Lower lobe of right lung (tissue), 2 donors: ENCODE measurements at regions not wholly inside any gene's neighbourhood (a gene's known extent, or its start where the extent isn't known, plus 50 kb on each side); places are given as distances from the start of the nearest gene placed in this dataset.
A peak's percentile ranks its signal among the peaks of the same experiment; 100 is the strongest.

Experiments
- ATAC-seq, 2 donors: fragments of 200-7000 bp; cut with Tn5 transposase; one replicate each; pipeline ENCODE4 v1.9.1; 2020 to 2022; ENCODE audit warnings: mild to moderate bottlenecking in 2 of 2, moderate library complexity in 2 of 2
- DNase-seq: peaks from one replicate; pipeline ENCODE4 v3.0.0-alpha.2; 2020
- H3K27ac ChIP-seq: fragments of 200-600 bp; one replicate; pipeline ENCODE4 v1.8.0; 2022
- H3K27me3 ChIP-seq: fragments of 200-600 bp; one replicate; pipeline ENCODE4 v1.8.0; 2022; ENCODE audit warnings: low read depth
- H3K36me3 ChIP-seq: fragments of 200-600 bp; one replicate; pipeline ENCODE4 v1.8.0; 2022; ENCODE audit warnings: mild to moderate bottlenecking
- H3K4me1 ChIP-seq: fragments of 200-600 bp; one replicate; pipeline ENCODE4 v1.8.0; 2022
- H3K4me3 ChIP-seq: fragments of 200-600 bp; one replicate; pipeline ENCODE4 v1.8.0; 2022; ENCODE audit warnings: mild to moderate bottlenecking
- H3K9me3 ChIP-seq: fragments of 200-600 bp; one replicate; pipeline ENCODE4 v1.8.0; 2022
- intact Hi-C: fragments of 100-400 bp; cut with DNase I; formaldehyde crosslinking; loops from one replicate; pipeline ENCODE4 v1.11.0; 2022
- TF ChIP-seq, protein P1 (sequence below): fragments of 200-600 bp; IDR thresholded peaks from one replicate; pipeline ENCODE4 v1.8.0; 2022; ENCODE audit warnings: antibody characterized with exemption, mild to moderate bottlenecking
- donor health status: DM: no; HTN: yes; CAD: no; lungs with severe emphysema.

DNA sequence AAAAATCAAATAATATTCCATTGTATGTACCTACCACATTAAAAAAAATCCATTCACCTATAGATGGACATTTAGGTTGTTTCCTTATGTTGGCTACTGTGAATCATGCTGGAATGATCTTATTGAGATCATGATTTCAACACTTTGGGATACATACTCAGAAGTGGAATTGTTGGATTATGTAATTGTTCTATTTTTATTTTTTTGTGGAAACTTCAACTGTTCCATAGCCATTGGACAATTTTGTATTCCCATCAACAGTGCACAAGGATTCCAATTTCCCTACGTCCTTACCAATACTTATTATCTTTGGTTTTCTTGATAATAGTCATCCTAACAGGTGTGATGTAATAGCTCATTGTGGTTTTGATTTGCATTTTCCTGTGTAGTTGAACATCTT is 834.0 kb downstream of the MAFB start:
- no peaks in the 10 kb centered on the region for H3K9me3 ChIP-seq
- TF ChIP-seq, protein P1, sequence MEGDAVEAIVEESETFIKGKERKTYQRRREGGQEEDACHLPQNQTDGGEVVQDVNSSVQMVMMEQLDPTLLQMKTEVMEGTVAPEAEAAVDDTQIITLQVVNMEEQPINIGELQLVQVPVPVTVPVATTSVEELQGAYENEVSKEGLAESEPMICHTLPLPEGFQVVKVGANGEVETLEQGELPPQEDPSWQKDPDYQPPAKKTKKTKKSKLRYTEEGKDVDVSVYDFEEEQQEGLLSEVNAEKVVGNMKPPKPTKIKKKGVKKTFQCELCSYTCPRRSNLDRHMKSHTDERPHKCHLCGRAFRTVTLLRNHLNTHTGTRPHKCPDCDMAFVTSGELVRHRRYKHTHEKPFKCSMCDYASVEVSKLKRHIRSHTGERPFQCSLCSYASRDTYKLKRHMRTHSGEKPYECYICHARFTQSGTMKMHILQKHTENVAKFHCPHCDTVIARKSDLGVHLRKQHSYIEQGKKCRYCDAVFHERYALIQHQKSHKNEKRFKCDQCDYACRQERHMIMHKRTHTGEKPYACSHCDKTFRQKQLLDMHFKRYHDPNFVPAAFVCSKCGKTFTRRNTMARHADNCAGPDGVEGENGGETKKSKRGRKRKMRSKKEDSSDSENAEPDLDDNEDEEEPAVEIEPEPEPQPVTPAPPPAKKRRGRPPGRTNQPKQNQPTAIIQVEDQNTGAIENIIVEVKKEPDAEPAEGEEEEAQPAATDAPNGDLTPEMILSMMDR, result no peak
- intact Hi-C loops, result no loop called here
- no peak for ATAC-seq
- peaks cover 10% of the 10 kb centered on the region for H3K4me1 ChIP-seq
- H3K27ac ChIP-seq, result no peak overlapping the region
- H3K36me3 ChIP-seq, result no peaks in the 10 kb centered on the region
- H3K4me3 ChIP-seq, result no peak overlapping the region
- H3K27me3 ChIP-seq, result no peaks in the 10 kb centered on the region
- DNase-seq, result no peak

DNA sequence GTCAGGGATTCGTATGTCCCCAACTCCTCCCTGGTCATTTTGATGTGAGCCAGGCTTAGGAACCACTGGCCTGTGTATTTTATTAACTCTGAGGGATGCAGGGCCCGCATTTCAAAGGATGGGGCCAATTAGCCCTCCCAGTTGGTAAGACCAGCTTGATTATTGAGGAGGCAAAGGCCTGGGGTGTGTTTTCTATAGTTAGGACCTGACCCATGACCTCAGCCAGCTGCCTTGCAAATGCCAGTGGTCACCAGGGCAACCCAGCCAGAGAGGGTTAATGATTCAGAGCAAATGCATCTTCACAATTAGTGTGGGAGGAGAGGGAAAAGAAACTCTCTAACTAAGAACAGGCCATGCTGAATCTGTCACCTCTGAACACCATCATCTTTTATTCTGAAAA is 835.4 kb downstream of the MAFB start:
- H3K27ac ChIP-seq, result no peak overlapping the region
- H3K4me1 ChIP-seq, result peaks cover 24% of the 10 kb centered on the region
- intact Hi-C loops, result no loop called here
- ATAC-seq (no peak), DNase-seq (no peak)
- TF ChIP-seq, protein P1, result no peak
- H3K27me3 ChIP-seq, result no peaks in the 10 kb centered on the region
- H3K4me3 ChIP-seq, result no peak overlapping the region
- no peaks in the 10 kb centered on the region for H3K36me3 ChIP-seq
- no peaks in the 10 kb centered on the region for H3K9me3 ChIP-seq

- ATAC-seq (no peak), DNase-seq (no peak)
- no peak overlapping the region for H3K4me3 ChIP-seq
- TF ChIP-seq, protein P1, result no peak
- H3K9me3 ChIP-seq, result no peaks in the 10 kb centered on the region
- no peak overlapping the region for H3K27ac ChIP-seq
- H3K36me3 ChIP-seq, result no peaks in the 10 kb centered on the region
- peaks cover 24% of the 10 kb centered on the region for H3K4me1 ChIP-seq
- intact Hi-C loops, result no loop called here
- no peaks in the 10 kb centered on the region for H3K27me3 ChIP-seq
These were observed 836.0 kb downstream of the MAFB start for GRCh38 chr20:39853050-39853449.

GRCh38 chr20:39851459-39851858 is 837.6 kb downstream of the MAFB start:
- intact Hi-C loops, result no loop called here
- TF ChIP-seq, protein P1, result no peak
- Histone ChIP-seq H3K9me3 (no peaks in the 10 kb centered on the region), H3K27ac (no peak overlapping the region), H3K4me1 (peaks cover 24% of the 10 kb centered on the region), H3K4me3 (no peak overlapping the region), H3K36me3 (no peaks in the 10 kb centered on the region), H3K27me3 (no peaks in the 10 kb centered on the region)
- ATAC-seq (no peak), DNase-seq (no peak)

- Histone ChIP-seq H3K27ac (peak overlapping the region; percentile 53), H3K9me3 (no peaks in the 10 kb centered on the region), H3K4me3 (no peak overlapping the region), H3K4me1 (peaks cover 24% of the 10 kb centered on the region), H3K27me3 (no peaks in the 10 kb centered on the region), H3K36me3 (no peaks in the 10 kb centered on the region)
- intact Hi-C loops, result no loop called here
- DNase-seq (no peak), ATAC-seq (no peak)
- TF ChIP-seq, protein P1, result no peak
These were observed 838.2 kb downstream of the MAFB start for GRCh38 chr20:39850821-39851330.

- peak overlapping the region; percentile 53 for H3K27ac ChIP-seq
- TF ChIP-seq, protein P1, result no peak
- ATAC-seq, result no peak
These were observed 838.8 kb downstream of the MAFB start for GRCh38 chr20:39850246-39850645.

More at GRCh38 chr20:39850246-39850645, 838.8 kb downstream of the MAFB start:
- Histone ChIP-seq H3K4me1 (peaks cover 24% of the 10 kb centered on the region), H3K4me3 (no peak overlapping the region), H3K36me3 (no peaks in the 10 kb centered on the region), H3K27me3 (no peaks in the 10 kb centered on the region), H3K9me3 (no peaks in the 10 kb centered on the region)
- DNase-seq, result no peak
- intact Hi-C loops, result no loop called here
